GM04504 (cell line): ENCODE measurements at regions not wholly inside any gene's neighbourhood (a gene's known extent, or its start where the extent isn't known, plus 50 kb on each side); places are given as distances from the start of the nearest gene placed in this dataset.
"Not testable (repeated sequence)": the region's sequence is repeated elsewhere in the genome, so short reads cannot be mapped to it uniquely, and the experiment has no call there.

Experiments
- DNase-seq: peaks from one replicate; pipeline ENCODE4 v3.0.0-alpha.2; 2012; ENCODE audit warnings: low read depth

GRCh38 chr6:166877906-166878305, 78.4 kb downstream of the RNASET2 start:
- no peak for DNase-seq

- DNase-seq: no peak
Measured at GRCh38 chr6:166877349-166877748, 79.0 kb downstream of the RNASET2 start.

GRCh38 chr6:166872531-166873009, 83.8 kb downstream of the RNASET2 start:
- no peak for DNase-seq

- DNase-seq: no peak
Measured at GRCh38 chr6:166870602-166871208, 85.6 kb downstream of the RNASET2 start.

- no peak for DNase-seq
Measured at GRCh38 chr6:166866839-166867637, 89.3 kb downstream of the RNASET2 start.

GRCh38 chr6:166864333-166864732, 92.0 kb downstream of the RNASET2 start:
- DNase-seq: no peak

- no peak for DNase-seq
Measured at GRCh38 chr6:166862978-166863530, 93.3 kb downstream of the RNASET2 start.

- DNase-seq: no peak
Measured at GRCh38 chr6:166862287-166862977, 93.9 kb downstream of the RNASET2 start.

- DNase-seq: no peak
Measured at GRCh38 chr6:166861961-166862286, 94.4 kb downstream of the RNASET2 start.

GRCh38 chr6:166861304-166861703, 95.0 kb downstream of the RNASET2 start:
- no peak for DNase-seq

- DNase-seq: no peak
Measured at GRCh38 chr6:166860392-166860791, 96.0 kb downstream of the RNASET2 start.

GRCh38 chr6:166855416-166855815, 100.9 kb downstream of the RNASET2 start:
- no peak for DNase-seq

GRCh38 chr6:166853371-166854325, 102.7 kb downstream of the RNASET2 start:
- DNase-seq: no peak

GRCh38 chr6:166852451-166852975, 103.8 kb downstream of the RNASET2 start:
- no peak for DNase-seq

- no peak for DNase-seq
Measured at GRCh38 chr6:166851911-166852310, 104.4 kb downstream of the RNASET2 start.

- DNase-seq: no peak
Measured at GRCh38 chr6:166851426-166851825, 104.9 kb downstream of the RNASET2 start.

- no peak for DNase-seq
Measured at GRCh38 chr6:166850677-166851076, 105.7 kb downstream of the RNASET2 start.

GRCh38 chr6:166849749-166850183, 106.6 kb downstream of the RNASET2 start:
- no peak for DNase-seq

GRCh38 chr6:166848979-166849748, 107.2 kb downstream of the RNASET2 start:
- no peak for DNase-seq

GRCh38 chr6:166846446-166847142, 109.8 kb downstream of the RNASET2 start:
- not testable (repeated sequence) for DNase-seq
